Testis (tissue), 2 donors: ENCODE measurements at regions not wholly inside any gene's neighbourhood (a gene's known extent, or its start where the extent isn't known, plus 50 kb on each side); places are given as distances from the start of the nearest gene placed in this dataset.

ENCODE experiments used
- POLR2A ChIP-seq: fragments of 450-650 bp; IDR thresholded peaks from one replicate; pipeline ENCODE4 v1.6.1; 2017; ENCODE audit warnings: antibody characterized with exemption, mild to moderate bottlenecking, moderate library complexity
- TF ChIP-seq, protein P1 (sequence below), 3 experiments: fragments of 450-650 bp in 2 of 3; fragments of 200-600 bp in 1 of 3; sonication (generic) in 1 of 3; IDR thresholded peaks; one replicate each; pipeline ENCODE4 v1.5.1; 2016 to 2019; ENCODE audit warnings: antibody characterized with exemption in 3 of 3, mild to moderate bottlenecking in 2 of 3, moderate library complexity in 1 of 3

DNA sequence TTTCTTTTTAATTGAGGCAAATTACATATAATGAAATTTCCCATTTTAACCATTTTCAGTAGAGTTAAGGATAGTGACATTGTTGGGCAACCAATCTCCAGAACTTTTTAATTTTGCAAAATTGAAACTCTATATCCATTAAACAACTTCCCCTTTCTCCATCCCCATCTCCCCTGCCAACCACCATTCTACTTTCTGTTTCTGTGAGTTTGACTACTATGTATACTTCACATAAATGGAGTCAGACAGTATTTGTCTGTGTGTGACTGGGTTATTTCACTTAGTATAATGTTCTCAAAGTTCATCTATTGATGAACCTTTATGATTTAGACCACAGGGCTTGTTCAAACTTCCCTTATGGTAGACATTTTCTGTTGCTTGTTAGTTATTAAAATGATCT, 364.5 kb upstream of the MAD2L1 start:
- TF ChIP-seq POLR2A = no peak
- TF ChIP-seq, protein P1, sequence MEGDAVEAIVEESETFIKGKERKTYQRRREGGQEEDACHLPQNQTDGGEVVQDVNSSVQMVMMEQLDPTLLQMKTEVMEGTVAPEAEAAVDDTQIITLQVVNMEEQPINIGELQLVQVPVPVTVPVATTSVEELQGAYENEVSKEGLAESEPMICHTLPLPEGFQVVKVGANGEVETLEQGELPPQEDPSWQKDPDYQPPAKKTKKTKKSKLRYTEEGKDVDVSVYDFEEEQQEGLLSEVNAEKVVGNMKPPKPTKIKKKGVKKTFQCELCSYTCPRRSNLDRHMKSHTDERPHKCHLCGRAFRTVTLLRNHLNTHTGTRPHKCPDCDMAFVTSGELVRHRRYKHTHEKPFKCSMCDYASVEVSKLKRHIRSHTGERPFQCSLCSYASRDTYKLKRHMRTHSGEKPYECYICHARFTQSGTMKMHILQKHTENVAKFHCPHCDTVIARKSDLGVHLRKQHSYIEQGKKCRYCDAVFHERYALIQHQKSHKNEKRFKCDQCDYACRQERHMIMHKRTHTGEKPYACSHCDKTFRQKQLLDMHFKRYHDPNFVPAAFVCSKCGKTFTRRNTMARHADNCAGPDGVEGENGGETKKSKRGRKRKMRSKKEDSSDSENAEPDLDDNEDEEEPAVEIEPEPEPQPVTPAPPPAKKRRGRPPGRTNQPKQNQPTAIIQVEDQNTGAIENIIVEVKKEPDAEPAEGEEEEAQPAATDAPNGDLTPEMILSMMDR (IDR thresholded peaks at IDR 0.05) = no peak
